Uterus (tissue), 3 donors: ENCODE measurements at regions not wholly inside any gene's neighbourhood (a gene's known extent, or its start where the extent isn't known, plus 50 kb on each side); places are given as distances from the start of the nearest gene placed in this dataset.
"Not testable (repeated sequence)": the region's sequence is repeated elsewhere in the genome, so short reads cannot be mapped to it uniquely, and the experiment has no call there.

Experiments
- DNase-seq, 2 donors: peaks; one replicate each; pipeline ENCODE4 v3.0.0-alpha.2; 2019 to 2020
- H3K27ac ChIP-seq, 2 donors: fragments of 200-600 bp; sonication (generic); 1 replicate in 1 of 2; 2 replicates in 1 of 2; pipeline ENCODE4 v1.5.1; 2016 to 2018
- H3K27me3 ChIP-seq, 2 donors: fragments of 200-600 bp; sonication (generic); one replicate each; pipeline ENCODE4 v1.5.1; 2018 to 2019; ENCODE audit warnings: control low read depth in 1 of 2
- H3K36me3 ChIP-seq, 2 donors: fragments of 200-600 bp; sonication (generic); one replicate each; pipeline ENCODE4 v1.5.1; 2019; ENCODE audit warnings: control low read depth in 1 of 2
- H3K4me1 ChIP-seq, 2 donors: fragments of 200-600 bp; sonication (generic); one replicate each; pipeline ENCODE4 v1.5.1; 2018 to 2019; ENCODE audit warnings: control low read depth in 1 of 2
- H3K4me3 ChIP-seq, 2 donors: fragments of 200-600 bp; sonication (generic); 1 replicate in 1 of 2; 2 replicates in 1 of 2; pipeline ENCODE4 v1.5.1; 2018 to 2019; ENCODE audit warnings: mild to moderate bottlenecking in 1 of 2
- H3K9me3 ChIP-seq, 2 donors: fragments of 200-600 bp; sonication (generic); one replicate each; pipeline ENCODE4 v1.5.1; 2019; ENCODE audit warnings: control low read depth in 1 of 2
- POLR2A ChIP-seq, 2 donors: fragments of 450-650 bp; IDR thresholded peaks; one replicate each; pipeline ENCODE4 v1.6.1; 2016; ENCODE audit warnings: antibody characterized with exemption in 2 of 2, mild to moderate bottlenecking in 1 of 2, moderate library complexity in 1 of 2
- intact Hi-C: fragments of 100-400 bp; cut with DNase I; formaldehyde crosslinking; loops from one replicate; pipeline ENCODE4 v1.15.1; 2023; ENCODE audit warnings: low total_unique reads
- TF ChIP-seq, protein P1 (sequence below), 4 experiments: fragments of 200-600 bp in 2 of 4; fragments of 450-650 bp in 2 of 4; sonication (generic) in 2 of 4; IDR thresholded peaks; one replicate each; pipeline ENCODE4 v1.5.1; 2016 to 2019; ENCODE audit warnings: antibody characterized with exemption in 4 of 4, mild to moderate bottlenecking in 2 of 4, moderate library complexity in 1 of 4
- donor health status: DM: yes; HTN: yes; CAD: no.

DNA sequence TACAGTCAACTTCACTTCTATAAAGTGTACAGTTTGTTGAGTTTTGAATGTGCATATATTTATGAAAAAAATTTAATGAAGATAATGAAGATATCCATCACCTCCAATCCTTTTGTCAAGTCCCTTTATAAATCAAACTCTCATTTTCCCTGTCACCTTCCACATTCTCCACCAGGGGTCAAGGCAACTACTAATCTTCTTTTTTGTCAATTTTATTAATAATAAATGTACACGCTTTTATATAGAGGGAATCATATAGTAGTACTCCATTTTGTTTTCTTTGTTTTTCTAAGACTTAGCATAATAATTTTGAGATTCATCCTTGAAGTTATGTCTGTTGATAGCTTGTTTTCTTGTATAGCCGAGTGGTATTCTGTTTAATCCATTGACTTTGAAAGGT lies 1594.2 kb upstream of the PRMT6 start:
- no peaks in the 10 kb centered on the region for H3K36me3 ChIP-seq
- H3K27me3 ChIP-seq: no peaks in the 10 kb centered on the region
- TF ChIP-seq POLR2A (IDR thresholded peaks at IDR 0.05): no peak
- H3K4me3 ChIP-seq: no peak overlapping the region
- intact Hi-C loops: no loop called here
- H3K4me1 ChIP-seq: no peaks in the 10 kb centered on the region
- no peaks in the 10 kb centered on the region for H3K9me3 ChIP-seq
- no peak for DNase-seq
- no peak overlapping the region for H3K27ac ChIP-seq

DNA sequence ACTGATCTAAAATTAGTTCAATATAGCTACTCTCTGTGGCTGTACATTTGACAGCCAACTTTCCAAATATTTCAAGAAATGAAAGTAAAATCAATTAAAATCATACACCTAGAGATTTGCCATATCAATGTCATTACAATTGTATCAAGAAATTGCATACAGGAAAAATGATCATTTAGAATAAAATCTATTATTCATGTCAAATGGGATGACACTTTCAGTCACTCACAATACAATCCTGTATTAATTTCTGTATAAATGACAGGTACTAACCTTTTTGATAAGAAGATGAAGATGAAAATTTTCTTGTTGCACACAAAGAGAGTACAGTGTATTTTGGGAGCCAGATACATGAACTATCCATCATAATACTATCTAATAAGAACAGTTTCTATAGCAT lies 1588.9 kb upstream of the PRMT6 start:
- intact Hi-C loops: no loop called here
- no peaks in the 10 kb centered on the region for H3K9me3 ChIP-seq
- no peaks in the 10 kb centered on the region for H3K27me3 ChIP-seq
- H3K4me3 ChIP-seq: no peak overlapping the region
- TF ChIP-seq, protein P1, sequence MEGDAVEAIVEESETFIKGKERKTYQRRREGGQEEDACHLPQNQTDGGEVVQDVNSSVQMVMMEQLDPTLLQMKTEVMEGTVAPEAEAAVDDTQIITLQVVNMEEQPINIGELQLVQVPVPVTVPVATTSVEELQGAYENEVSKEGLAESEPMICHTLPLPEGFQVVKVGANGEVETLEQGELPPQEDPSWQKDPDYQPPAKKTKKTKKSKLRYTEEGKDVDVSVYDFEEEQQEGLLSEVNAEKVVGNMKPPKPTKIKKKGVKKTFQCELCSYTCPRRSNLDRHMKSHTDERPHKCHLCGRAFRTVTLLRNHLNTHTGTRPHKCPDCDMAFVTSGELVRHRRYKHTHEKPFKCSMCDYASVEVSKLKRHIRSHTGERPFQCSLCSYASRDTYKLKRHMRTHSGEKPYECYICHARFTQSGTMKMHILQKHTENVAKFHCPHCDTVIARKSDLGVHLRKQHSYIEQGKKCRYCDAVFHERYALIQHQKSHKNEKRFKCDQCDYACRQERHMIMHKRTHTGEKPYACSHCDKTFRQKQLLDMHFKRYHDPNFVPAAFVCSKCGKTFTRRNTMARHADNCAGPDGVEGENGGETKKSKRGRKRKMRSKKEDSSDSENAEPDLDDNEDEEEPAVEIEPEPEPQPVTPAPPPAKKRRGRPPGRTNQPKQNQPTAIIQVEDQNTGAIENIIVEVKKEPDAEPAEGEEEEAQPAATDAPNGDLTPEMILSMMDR (IDR thresholded peaks at IDR 0.05): no peak
- TF ChIP-seq POLR2A (IDR thresholded peaks at IDR 0.05): no peak
- no peaks in the 10 kb centered on the region for H3K4me1 ChIP-seq
- H3K36me3 ChIP-seq: no peaks in the 10 kb centered on the region
- DNase-seq: no peak
- no peak overlapping the region for H3K27ac ChIP-seq

DNA sequence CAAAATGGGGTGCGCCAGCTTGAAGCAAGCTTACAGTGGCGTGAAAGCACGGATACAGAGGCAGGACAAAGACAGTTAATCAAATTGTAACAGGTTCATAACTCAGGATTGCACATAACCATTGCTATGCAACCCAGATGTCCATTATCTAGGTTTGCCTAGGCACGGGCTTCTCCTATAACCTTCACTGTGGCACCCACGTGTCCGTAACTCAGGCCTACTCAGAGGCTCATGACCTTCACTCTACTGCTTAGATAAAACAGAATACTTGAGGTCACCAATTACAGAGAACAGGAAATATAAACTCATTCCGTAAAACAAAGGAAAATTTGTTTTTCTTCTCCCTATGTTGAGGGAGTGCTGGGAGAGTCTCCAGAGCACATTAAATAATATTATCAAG lies 1585.9 kb upstream of the PRMT6 start:
- H3K9me3 ChIP-seq, H3K4me1 ChIP-seq, H3K4me3 ChIP-seq, H3K36me3 ChIP-seq, intact Hi-C loops, H3K27ac ChIP-seq, DNase-seq, H3K27me3 ChIP-seq: not testable (repeated sequence)

DNA sequence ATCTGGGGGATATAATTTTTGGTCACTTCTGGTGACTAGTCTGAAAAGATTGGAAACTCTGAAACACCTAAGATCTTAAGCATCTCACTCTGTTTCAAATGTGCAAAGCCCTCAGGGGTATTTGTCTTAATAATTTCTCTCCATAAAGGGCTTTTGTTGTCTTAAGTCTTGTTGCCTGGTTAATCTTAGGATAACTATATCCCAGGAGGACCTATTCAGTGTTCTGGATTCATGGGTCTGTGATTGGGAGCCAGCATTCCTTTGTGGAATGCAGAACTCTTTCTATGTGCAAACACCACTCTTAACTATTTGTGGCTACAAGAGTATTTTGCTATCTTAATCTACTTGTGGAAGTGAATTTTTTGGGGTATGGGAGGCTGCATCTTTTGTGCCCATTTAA lies 1573.0 kb upstream of the PRMT6 start:
- Histone ChIP-seq H3K4me1 (no peaks in the 10 kb centered on the region), H3K4me3 (no peak overlapping the region), H3K36me3 (no peaks in the 10 kb centered on the region), H3K27me3 (no peaks in the 10 kb centered on the region), H3K27ac (no peak overlapping the region), H3K9me3 (no peaks in the 10 kb centered on the region)
- intact Hi-C loops: no loop called here
- no peak for DNase-seq
- TF ChIP-seq POLR2A (IDR thresholded peaks at IDR 0.05): no peak
- TF ChIP-seq, protein P1 (IDR thresholded peaks at IDR 0.05): no peak

DNA sequence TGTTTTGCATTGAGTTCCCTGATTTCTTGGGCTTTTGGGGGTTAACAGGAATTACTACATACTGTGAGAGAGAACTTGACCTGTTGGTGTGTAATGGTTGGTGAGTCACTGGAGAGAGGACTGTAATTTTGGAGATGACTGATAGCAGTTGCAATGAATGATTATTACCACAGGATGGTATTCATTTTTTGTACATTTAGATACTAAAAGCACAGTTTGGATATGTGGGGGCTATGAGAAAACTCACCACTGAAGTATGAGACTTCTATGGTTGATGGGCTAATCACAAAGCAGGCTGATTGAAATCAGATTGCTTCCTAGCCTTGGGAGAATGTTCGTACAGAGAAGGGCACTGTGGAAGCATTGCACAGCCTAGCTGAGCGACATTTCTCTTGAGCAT lies 1571.3 kb upstream of the PRMT6 start:
- intact Hi-C loops: no loop called here
- TF ChIP-seq, protein P1 (IDR thresholded peaks at IDR 0.05): no peak
- no peak for TF ChIP-seq POLR2A (IDR thresholded peaks at IDR 0.05)
- H3K4me1 ChIP-seq: no peaks in the 10 kb centered on the region
- H3K4me3 ChIP-seq: no peak overlapping the region
- no peak for DNase-seq
- H3K9me3 ChIP-seq: no peaks in the 10 kb centered on the region
- H3K27me3 ChIP-seq: no peaks in the 10 kb centered on the region
- no peaks in the 10 kb centered on the region for H3K36me3 ChIP-seq
- H3K27ac ChIP-seq: no peak overlapping the region

DNA sequence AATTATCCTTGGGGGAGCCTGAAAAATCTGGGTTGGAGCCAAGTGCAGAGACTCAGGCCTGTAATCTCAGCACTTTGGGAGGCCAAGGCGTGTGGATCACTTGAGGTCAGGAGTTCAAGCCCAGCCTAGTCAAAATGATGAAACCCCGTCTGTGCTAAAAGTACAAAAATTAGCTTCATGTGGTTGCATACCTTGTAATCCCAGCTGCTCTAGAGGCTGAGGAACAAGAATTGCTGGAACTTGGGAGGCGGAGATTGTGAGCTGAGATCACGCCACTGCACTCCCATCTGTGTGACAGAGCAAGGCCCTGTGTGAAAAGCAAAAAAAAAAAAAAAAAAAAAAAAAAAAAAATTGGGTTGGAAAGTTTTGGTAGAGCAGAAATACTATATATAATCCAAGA lies 1563.6 kb upstream of the PRMT6 start:
- no peak overlapping the region for H3K27ac ChIP-seq
- no peaks in the 10 kb centered on the region for H3K36me3 ChIP-seq
- no peak overlapping the region for H3K4me3 ChIP-seq
- TF ChIP-seq, protein P1 (IDR thresholded peaks at IDR 0.05): no peak
- no peak for TF ChIP-seq POLR2A (IDR thresholded peaks at IDR 0.05)
- no peaks in the 10 kb centered on the region for H3K27me3 ChIP-seq
- intact Hi-C loops: no loop called here
- H3K4me1 ChIP-seq: no peaks in the 10 kb centered on the region
- H3K9me3 ChIP-seq: no peaks in the 10 kb centered on the region
- no peak for DNase-seq
